NCI-H1092 (cell line): ENCODE measurements at regions not wholly inside any gene's neighbourhood (a gene's known extent, or its start where the extent isn't known, plus 50 kb on each side); places are given as distances from the start of the nearest gene placed in this dataset.

ENCODE experiments used
- DNase-seq: peaks from one replicate; lab custom pipeline; 2025; lab: John Stamatoyannopoulos, UW

- DNase-seq: no peak
Observed at GRCh38 chr6:33950891-33951889, 147.4 kb upstream of the MLN start.

DNA sequence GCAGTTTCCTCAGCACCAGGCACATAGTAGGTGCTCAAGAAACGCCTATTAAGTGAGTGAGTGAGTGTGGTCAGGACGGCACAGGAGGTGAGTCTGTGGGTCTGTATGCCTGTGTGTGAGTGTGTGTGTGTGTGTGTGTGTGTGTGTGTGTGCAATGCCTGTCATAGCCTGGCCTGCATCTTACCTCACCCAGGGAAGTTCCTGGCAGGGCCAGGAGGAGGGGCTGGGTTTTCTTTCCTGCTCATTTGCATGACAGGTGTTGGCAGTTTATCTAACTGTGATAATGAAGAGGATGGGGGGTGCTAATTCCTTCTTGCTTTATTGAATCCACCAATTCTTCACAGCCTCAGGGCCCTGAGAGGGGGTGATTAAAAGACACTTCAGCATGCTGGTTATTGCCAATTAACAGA is 146.7 kb upstream of the MLN start:
- no peak for DNase-seq

GRCh38 chr6:33949877-33950435 is 146.2 kb upstream of the MLN start:
- no peak for DNase-seq

GRCh38 chr6:33949111-33949510 is 145.3 kb upstream of the MLN start:
- no peak for DNase-seq

- no peak for DNase-seq
Observed at GRCh38 chr6:33947916-33948594, 144.3 kb upstream of the MLN start.

DNA sequence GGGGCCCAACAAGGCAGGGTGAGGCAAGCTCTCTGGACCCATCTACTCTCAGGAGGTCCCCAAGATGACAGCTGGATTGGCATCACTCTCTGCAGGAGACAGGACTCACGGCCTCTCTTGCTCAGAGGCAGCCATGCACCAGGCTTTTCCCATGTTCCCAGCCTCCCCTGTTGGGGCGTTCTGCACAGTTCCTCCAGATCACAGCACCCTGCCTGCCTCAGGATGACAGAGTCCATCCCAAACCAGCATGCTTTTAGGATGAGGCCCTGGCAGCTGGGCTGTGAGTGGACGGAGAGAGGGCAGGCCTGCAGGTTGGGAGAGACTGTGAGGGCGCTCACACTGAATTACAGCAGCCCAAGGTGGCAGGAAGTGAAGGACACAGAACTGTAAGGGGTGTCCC is 143.2 kb upstream of the MLN start:
- no peak for DNase-seq

- no peak for DNase-seq
Observed at GRCh38 chr6:33945931-33946330, 142.1 kb upstream of the MLN start.

DNA sequence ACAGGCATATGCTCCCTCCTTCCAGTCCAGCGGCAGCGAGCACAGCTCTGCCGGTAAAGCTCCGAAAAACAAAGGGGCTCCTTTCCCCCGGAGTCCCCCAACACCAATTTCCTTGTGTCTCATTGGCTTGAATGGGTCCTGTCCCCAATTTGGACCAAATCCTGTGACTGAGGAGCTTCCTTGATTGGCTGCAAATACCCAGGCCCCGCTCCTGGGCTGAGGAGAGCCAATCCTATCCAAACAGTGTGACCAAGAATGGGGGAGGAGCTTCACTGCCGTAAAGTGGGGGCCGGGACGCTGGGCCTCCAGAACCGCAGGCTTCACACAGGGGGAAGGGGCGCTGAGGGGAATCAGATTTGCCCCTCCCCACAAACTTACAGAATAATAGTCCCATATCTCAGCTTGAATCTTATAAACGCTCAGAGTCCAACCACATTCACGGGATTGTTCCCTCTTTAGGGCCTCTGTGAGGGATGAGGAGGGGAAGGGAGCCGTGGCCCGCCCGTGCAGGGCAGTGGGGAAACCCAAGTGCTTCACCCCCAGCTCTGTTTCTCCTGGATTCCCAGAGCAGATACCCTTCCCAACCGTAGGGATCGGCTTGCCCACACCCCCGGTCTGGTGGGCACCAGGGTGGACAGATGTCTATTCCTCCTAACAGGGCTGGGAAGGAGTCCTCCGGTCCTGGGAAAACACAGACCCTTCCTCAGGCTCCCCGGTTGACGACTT is 141.0 kb upstream of the MLN start:
- no peak for DNase-seq

- no peak for DNase-seq
Observed at GRCh38 chr6:33936886-33937285, 133.1 kb upstream of the MLN start.

DNA sequence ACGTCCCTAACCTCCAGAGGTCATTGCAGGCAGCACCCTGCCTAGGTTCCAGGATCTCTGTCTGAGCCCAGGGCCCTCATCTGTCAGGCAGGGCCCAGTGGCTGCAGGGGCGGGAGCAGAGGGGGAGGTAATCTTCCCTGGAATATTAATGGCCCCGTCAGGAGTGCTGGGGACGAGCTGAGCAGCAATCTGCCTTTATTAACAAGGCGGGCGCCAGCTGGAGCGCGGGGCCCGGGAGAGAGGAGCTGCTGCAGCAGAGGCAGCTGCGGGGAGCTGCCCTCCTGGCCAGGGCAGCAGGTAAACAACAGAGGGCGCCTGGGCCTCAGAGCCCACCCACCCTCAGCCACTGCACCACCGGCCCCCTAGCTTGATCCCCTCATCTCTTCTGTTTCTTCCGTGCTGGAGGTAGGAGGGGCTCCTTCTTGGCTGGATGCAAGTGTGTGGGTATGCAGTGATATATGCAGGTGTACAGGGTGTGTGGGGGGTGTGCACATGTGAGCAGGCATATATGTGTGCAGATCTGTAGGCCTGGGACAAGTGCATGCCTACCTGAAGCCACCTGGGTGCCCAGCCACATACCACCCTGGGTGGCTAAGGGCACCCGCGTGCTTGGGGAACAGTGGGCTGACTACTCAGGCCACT is 131.8 kb upstream of the MLN start:
- no peak for DNase-seq

GRCh38 chr6:33934731-33935270 is 131.0 kb upstream of the MLN start:
- DNase-seq: no peak

DNA sequence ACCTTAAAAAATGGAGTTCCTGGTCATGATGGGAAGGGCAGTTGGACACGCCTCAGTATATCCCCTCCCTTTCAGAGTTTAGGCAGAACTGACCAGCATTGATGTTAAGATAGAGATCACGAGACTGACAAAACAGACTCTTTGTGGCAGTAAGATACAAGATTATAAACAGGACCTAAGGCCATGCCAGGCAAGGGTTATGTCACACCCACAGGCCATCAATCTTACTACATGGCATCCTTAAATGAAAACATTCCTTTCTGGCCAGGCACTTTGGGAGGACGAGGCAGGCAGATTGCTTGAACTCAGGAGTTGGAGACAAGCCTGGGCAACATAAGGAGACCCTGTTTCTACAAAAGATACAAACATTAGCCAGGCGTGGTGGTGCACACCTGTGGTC is 129.3 kb upstream of the MLN start:
- DNase-seq: no peak

DNA sequence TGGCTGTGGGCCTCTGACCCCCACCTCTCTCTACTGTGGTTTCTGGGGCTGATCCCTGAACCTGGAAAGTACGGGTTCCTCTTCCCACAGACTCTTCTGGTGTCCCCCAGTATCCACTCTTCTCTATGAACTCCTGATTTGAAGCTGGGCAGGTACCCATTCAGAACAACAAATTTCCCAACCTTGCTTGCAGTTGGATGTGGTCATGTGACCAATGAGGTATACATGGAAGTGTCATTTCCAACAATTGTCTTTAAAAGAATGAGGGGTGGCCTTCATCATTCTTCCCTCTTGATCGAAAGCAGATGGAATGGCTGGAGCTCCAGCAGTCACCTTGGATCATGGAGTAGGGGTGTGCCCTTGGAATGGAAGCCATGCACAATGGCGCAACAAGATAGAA is 128.0 kb upstream of the MLN start:
- no peak for DNase-seq

GRCh38 chr6:33929575-33930288 is 125.9 kb upstream of the MLN start:
- DNase-seq: no peak

- DNase-seq: no peak
Observed at GRCh38 chr6:33927616-33928015, 123.8 kb upstream of the MLN start.

GRCh38 chr6:33927112-33927511 is 123.3 kb upstream of the MLN start:
- DNase-seq: no peak

- no peak for DNase-seq
Observed at GRCh38 chr6:33926451-33926850, 122.6 kb upstream of the MLN start.

DNA sequence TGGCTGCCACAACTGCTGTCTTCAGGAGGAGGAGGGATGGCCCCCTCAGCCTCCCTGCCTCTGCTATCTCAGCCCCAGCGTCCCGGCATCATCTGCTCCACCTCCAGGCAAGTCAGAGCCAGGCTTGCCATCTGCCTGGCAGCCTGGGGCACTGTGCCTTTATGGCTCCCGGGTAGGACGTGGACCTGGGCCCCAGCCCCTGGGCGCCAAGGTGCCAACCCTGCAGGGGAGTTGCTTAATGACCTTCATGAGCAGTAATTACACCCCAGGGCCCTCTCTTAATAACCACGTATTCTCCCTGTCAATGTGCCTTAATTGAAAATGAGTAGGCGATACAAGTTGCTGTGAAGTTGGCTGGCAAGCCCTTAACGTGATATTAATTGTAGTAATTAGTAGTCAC is 122.1 kb upstream of the MLN start:
- DNase-seq: no peak

DNA sequence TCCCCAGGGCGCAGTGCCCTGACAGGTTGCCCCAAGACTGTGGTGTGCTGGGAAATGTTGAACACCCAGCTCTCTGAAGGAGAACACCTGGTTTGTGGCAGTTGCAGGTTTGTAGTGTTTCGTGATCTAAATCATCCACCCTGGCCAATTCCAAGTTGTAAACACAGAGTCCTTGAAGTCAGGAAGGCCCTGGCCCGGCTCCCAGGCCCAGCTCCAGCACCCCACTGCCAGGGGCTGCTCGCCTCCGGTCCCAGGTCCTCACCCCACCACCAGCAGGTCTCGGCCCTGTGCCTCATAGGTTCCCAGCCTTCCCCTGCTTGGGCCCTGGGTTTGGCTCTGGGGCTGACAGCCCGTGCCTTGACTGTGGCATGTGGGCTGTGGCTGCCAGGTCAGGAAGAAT is 121.4 kb upstream of the MLN start:
- no peak for DNase-seq

GRCh38 chr6:33924681-33925080 is 120.9 kb upstream of the MLN start:
- DNase-seq: no peak
